Omental fat pad (tissue), 3 donors: ENCODE measurements at regions not wholly inside any gene's neighbourhood (a gene's known extent, or its start where the extent isn't known, plus 50 kb on each side); places are given as distances from the start of the nearest gene placed in this dataset.

ENCODE experiments used
- ATAC-seq: fragments of 150-250 bp; one replicate; pipeline ENCODE4 v1.9.1; 2016; ENCODE audit warnings: mild to moderate bottlenecking, moderate library complexity; ENCODE audit not compliant: low FRiP score
- DNase-seq: peaks from one replicate; pipeline ENCODE4 v3.0.0-alpha.2; 2019; ENCODE audit warnings: low spot score
- CTCF ChIP-seq, 3 donors: fragments of 450-650 bp; IDR thresholded peaks; one replicate each; pipeline ENCODE4 v1.5.1; 2016 to 2017; ENCODE audit warnings: antibody characterized with exemption in 3 of 3, mild to moderate bottlenecking in 3 of 3, moderate library complexity in 2 of 3

DNA sequence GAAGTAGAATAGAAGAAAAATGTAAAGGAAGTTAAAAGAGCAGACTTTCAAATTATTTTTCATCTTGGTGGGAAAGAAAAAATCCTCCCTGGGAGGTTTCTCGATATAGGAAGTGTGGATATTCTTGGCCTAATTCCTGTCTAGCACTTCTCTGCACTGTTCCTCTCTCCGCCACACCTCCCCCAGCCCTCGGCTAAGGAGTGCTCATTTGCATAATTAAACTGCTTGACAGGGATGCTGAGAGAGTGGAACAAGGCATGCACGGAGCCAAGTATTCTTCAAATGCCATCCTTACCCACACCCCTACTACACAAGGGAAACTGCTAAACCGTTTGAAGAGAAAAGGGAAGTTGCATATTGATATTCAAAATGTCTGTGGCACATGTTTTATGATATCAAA, 511.0 kb upstream of the HTR2A start:
- TF ChIP-seq CTCF (IDR thresholded peaks at IDR 0.05), result no peak
- DNase-seq (no peak), ATAC-seq (no peak)

- ATAC-seq, result no peak
- no peak for DNase-seq
- no peak for TF ChIP-seq CTCF (IDR thresholded peaks at IDR 0.05)
These were observed 502.7 kb upstream of the HTR2A start for GRCh38 chr13:47399599-47399998.

DNA sequence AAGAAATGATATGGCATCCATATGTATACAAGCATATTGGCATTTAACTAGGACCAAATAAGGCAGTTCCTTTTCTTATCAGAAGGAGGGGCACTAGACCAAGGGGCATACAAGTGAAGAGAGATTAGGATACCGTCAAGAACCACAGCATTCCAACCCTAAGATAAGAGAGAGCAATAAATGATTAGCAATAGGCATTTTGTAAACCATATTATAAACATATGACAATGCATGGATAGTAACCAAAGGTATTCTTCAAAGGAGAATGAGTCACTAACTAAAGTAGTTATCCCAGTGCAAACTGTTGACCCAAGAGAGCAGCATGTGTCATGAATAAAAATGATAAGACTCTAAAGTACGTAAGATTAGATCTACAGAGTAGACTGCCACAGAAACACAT, 500.9 kb upstream of the HTR2A start:
- TF ChIP-seq CTCF (IDR thresholded peaks at IDR 0.05), result no peak
- ATAC-seq (no peak), DNase-seq (no peak)

GRCh38 chr13:47396915-47397314, 500.1 kb upstream of the HTR2A start:
- DNase-seq, result no peak
- TF ChIP-seq CTCF (IDR thresholded peaks at IDR 0.05), result no peak
- no peak for ATAC-seq

- DNase-seq, result no peak
- no peak for ATAC-seq
- TF ChIP-seq CTCF (IDR thresholded peaks at IDR 0.05), result no peak
These were observed 477.9 kb upstream of the HTR2A start for GRCh38 chr13:47374741-47375140.

GRCh38 chr13:47372751-47373150, 475.9 kb upstream of the HTR2A start:
- ATAC-seq, result no peak
- no peak for DNase-seq
- no peak for TF ChIP-seq CTCF (IDR thresholded peaks at IDR 0.05)

- ATAC-seq, result no peak
- no peak for TF ChIP-seq CTCF (IDR thresholded peaks at IDR 0.05)
- DNase-seq, result no peak
These were observed 454.9 kb upstream of the HTR2A start for GRCh38 chr13:47351798-47352197.
